Retina (tissue), 1 donor: ENCODE measurements at regions not wholly inside any gene's neighbourhood (a gene's known extent, or its start where the extent isn't known, plus 50 kb on each side); places are given as distances from the start of the nearest gene placed in this dataset.

Experiments used
- DNase-seq: peaks from one replicate; pipeline ENCODE4 v3.0.0-alpha.2; 2016

DNA sequence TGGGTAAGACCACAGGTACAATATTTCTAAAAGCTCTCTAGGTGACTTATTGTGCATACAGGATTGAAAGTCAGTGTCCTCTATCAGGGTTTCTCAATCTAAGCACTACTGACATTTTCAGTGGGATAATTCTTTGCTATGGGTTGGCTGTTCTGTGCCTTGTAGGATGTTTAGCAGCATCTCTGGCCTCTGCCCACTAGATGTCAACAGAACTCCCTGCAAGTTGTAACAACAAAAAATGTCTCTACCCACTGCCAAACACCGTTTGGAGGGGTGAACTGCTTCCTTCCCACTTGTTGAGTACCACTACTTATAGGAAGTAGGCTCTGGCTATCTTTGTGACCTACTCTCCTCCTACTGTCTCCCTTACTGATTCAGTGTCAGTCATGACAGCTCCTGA lies 90.1 kb upstream of the ZRANB2 start:
- DNase-seq: no peak

DNA sequence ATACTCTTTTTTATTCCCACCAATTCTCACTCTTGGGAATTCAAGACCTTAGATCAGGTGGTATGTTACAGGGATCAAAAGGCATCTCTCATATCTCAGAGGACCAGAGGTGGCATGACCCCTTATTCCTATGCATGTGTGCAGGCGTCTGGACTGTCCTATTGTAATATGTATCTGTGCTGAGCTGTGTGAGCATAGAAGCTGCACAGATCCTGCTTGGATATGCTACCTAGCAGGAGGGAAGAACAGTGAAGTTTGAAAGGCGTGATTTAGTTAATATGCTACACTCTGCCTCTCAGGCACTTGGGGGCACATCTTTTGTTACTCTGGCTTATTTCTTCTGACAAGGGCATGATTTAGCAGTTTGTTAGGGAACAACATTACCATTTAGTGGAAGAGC lies 86.7 kb upstream of the ZRANB2 start:
- DNase-seq: peak; percentile 2

DNA sequence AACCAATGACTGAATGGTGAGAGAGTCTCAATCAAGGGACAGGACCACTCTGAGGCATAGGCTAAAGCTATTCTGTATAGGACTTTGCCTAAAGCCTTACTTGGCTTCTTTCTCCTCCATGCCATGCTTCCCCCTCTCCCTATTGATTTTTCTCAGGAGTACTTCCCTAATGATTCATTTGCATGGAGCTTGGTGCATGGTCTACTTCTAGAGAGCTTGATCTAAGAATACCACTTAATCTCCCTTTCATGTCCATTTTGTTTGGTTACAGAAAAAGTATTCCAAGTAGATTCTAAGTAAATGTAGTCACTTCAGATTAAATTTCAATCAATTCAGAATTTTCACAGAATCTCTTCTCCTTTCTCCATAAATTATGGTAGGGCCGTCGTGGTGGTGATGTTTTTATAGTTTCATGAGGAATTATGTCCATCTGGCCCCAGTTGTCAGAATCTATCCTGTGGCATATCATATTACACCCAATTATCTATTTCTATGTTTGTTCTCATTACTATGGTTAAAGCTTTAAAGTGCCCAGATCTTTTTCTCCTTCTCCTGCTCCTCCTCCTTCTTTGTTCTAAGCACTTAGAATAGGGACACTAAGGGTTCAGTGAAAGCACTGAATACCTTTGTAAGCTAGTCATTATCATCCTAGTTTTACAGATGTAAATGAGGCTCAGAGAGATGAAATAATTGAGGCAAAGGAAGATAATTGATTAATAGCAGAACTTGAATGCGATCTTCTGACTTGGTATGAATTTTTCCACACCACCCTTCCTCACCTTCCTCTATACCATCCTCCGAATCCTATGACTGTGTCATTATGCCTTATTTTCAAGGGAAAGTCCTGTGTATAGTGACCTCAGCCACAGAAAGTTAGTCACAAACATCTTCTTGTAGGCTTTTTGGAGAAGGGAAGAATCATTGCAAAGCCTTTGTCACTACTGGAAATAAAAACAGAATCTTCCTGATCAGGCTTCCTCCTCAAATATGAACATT lies 85.6 kb upstream of the ZRANB2 start:
- no peak for DNase-seq

DNA sequence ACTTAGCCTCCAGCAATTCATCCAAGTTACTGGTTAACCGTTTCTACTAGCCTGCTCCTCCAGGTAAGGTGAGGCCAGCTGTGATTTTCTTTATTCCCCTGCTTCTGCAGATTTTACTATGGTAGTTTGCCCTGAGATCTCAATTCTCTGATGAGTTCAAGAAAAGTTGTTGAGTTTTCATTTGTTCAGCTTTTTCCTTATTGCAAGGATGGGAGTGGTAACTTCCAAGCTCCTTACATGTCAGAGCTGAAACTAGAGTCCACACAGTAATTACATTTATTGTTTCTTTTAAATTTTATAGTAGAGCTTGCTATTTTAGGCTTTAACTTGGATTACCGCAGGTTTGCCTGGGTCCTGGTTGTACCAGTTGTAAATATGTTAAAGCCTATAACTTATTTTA lies 76.9 kb upstream of the ZRANB2 start:
- DNase-seq: no peak

DNA sequence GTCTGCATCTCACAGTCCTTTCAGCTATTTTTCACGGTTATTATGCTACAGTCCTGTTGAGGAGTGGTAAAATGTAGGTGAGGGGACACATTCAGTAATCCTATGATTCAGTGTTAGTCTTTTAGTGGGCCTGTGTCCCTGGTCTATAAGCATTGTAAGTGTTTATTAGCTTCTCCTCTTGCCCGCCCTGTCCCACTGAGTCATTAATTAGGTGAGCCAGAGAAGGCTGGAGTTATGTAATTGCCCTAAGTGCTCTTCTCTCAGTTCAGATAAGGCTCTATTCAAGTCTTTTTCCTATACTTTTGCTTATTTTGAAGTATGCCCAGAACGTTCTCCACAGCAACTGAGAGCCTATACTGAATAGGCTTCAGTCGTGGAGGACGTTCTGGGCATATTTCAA lies 76.3 kb upstream of the ZRANB2 start:
- no peak for DNase-seq

DNA sequence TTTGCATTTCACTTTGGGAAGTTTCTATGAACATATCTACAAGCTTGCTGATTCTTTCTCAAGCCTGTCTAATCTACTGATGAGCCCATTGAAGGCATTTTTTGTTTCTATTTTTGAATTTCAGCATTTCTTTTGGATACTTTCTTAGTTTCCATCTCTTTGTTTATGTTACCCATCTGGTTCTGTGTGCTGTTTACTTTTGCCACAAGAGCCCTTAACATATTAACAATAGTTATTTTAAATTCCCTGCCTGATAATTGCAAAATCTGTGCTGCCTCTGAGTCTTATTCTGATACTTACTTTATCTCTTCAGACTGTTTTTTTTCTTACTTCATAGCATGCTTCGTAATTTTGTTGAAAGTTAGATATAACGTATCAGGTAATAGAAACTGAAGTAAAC lies 75.8 kb upstream of the ZRANB2 start:
- no peak for DNase-seq

DNA sequence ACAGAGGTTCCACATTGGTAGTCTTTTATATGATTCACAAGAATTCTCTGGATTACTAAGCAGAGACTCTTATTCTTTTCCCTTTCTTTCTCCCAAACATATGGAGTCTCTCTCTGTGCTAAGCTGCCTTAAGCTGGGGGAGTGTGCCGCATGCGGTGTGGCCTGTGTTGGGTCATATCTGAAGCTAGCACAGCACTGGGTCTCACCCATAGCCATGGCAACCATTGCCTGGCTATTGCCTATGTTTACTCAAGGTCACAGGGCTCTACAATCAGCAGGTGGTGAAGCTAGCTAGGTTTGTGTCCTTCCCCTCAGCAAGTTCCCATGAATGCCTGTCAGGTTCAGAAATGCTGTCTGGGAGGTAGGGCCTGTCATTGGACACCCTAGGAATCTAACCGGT lies 73.6 kb upstream of the ZRANB2 start:
- no peak for DNase-seq

DNA sequence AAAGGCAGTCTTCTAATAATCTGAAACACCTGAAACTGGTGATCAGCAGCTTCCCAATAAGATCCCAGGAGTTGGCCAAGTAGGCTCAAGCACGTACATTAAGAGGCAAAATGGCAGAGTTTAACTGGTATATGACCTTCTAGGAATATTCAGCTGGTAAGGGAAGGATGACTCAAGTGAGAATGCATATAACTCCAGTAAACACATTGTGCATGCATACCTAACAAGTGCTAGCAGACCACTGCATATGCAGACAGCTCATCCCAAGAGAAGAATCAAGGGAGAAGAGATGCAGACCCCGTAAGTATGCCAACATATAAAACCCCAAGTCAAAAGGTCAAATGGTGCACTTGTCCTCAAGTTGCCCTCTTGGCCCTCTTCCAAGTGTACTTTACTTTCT lies 73.0 kb upstream of the ZRANB2 start:
- DNase-seq: no peak

DNA sequence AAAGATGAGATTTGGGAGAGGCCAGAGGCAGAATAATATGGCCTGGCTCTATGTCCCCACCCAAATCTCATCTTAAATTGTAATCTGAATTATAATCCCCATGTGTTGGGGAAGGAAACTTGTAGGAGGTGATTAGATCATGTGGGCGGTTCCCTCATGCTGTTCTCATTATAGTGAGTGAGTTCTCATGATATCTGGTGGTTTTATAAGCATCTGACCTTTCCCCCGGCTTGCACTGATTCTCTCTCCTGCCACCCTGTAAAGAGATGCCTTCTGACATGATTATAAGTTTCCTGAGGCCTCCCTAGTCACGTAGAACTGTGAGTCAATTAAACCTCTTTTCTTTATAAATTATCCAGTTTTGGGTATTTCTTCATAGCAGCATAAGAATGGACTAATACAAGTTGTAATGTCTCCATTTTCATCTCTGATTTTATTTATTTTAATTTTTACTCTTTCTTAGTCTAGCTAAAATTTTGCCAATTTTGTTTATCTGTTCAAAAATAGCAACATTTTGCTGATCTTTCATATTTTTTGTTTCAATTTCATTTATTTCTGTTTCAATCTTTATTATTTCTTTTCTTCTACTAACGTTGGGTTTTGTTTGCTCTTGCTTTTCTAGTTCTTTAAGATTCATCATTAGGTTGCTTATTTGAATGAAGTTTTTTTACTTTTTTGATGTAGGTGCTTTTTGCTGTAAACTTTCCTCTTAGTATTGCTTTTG lies 67.0 kb upstream of the ZRANB2 start:
- no peak for DNase-seq

DNA sequence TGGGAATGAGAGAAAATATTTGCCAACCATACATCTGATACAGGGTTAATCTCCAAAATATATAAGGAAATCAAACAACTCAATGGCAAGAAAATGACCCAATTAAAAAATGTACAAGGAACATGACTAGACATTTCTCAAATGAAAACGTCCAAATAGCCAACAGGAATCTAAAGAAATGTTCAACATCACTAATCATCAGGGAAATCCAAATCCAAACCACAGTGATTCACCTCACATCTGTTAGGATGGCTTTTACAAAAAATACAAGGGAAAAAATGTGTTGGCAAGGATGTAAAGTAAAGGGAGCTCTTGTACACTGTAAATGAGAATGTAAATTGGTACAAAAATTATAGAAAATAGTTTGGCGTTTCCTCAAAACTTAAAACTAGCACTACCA lies 54.7 kb upstream of the ZRANB2 start:
- DNase-seq: no peak
